GM12892 (cell line): ENCODE measurements at regions not wholly inside any gene's neighbourhood (a gene's known extent, or its start where the extent isn't known, plus 50 kb on each side); places are given as distances from the start of the nearest gene placed in this dataset.

ENCODE experiments used
- DNase-seq: peaks from one replicate; pipeline ENCODE4 v3.0.0; 2011; ENCODE audit not compliant: insufficient read length
- FAIRE-seq: peaks from 2 replicates; lab custom pipeline; 2011; peaks lifted over from hg19 to GRCh38; lab: Jason Lieb, UNC
- POLR2A ChIP-seq: IDR thresholded peaks from 2 replicates; pipeline ENCODE4 v1.6.1; 2011; ENCODE audit warnings: low read depth, low read length, control low read depth
- POLR2AphosphoS5 ChIP-seq: IDR thresholded peaks from 2 replicates; pipeline ENCODE4 v1.6.1; 2011; ENCODE audit warnings: low read depth, low read length, control low read depth
- TAF1 ChIP-seq: IDR thresholded peaks from 2 replicates; pipeline ENCODE4 v1.6.1; 2011; ENCODE audit warnings: low read depth, mild to moderate bottlenecking, control low read depth, low read length, borderline replicate concordance

DNA sequence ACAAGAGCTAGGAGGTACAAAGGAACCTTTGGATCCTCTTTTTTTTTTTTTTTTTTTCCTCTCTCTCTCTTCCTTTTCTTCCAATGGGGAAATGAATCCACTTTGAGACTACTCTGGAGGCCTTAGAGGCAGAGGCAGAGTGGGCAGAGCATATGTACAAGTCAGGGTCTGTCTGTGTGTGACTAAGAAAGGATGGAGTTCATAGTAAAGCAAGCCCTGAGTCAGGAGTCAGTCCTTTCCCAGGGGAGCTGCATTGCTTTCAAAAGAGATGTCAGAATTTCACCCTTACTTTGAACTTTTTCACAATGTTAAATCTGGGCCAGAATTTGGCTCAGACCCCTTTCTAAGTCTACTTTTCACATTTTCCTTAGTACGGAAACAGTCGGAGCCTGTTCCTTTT lies 792.4 kb upstream of the C9orf72 start:
- DNase-seq (no peak), FAIRE-seq (no peak)
- no peak for TF ChIP-seq POLR2A
- no peak for TF ChIP-seq POLR2AphosphoS5
- TF ChIP-seq TAF1 = no peak

DNA sequence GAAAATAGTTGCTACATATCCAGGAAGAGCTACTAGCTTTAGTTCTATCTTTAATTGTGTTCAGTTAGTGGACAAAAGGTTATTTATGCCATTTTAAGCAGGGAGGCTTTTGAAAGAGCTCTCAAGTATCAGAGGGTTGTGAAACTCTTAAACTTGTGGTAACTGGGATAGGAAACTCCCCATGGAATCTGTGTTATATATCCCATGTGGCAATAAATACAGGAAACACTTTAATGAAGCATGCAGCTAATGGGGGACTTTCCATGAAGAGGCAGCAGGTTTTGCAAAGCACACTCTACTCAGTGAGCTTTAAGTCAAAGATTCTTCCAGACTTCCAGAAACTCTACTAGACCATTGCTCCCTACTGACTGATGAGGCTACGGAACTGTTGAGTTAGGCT lies 805.0 kb upstream of the C9orf72 start:
- DNase-seq (no peak), FAIRE-seq (no peak)
- TF ChIP-seq POLR2AphosphoS5 (no peak), POLR2A (no peak), TAF1 (no peak)

DNA sequence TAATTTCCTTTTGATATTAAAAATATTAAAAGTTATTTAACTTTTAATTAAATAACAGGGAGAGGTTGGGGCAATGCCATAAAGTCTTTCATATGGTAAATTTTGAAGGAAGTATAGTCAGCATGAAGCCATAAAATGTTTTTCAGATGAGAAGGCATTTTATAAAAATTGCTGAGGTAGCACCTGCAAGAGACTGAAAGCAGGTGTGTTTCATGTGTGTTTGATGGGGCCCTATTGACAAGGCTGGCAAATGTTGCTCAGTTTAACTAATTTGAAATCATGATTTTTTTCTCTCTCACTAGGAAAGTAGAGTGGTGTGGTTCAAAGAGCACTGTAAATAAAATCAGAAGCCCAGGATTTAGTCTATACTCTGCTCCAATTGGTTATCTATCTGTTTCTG lies 805.8 kb upstream of the C9orf72 start:
- DNase-seq (no peak), FAIRE-seq (no peak)
- no peak for TF ChIP-seq POLR2AphosphoS5
- no peak for TF ChIP-seq TAF1
- TF ChIP-seq POLR2A = no peak

DNA sequence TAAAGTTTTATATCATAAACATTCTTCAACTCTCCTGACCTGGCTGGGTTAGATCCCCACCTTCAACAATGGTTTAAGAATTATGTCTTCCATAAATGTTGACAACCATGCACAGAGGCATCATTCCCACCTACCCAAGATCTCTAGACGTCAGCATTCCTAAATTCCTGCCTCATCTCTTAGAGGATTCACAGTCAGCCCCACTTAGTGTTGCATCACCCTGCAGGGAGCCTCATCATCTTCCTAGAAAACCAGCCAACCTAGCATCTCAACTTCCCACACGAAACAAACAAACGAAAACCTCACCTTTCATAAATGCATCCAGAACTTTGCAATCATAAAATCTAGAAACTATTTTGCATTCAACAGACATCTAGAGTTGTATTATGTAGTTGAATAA lies 816.1 kb upstream of the C9orf72 start:
- FAIRE-seq = no peak
- TF ChIP-seq POLR2AphosphoS5 (no peak), POLR2A (no peak), TAF1 (no peak)
- DNase-seq = no peak

DNA sequence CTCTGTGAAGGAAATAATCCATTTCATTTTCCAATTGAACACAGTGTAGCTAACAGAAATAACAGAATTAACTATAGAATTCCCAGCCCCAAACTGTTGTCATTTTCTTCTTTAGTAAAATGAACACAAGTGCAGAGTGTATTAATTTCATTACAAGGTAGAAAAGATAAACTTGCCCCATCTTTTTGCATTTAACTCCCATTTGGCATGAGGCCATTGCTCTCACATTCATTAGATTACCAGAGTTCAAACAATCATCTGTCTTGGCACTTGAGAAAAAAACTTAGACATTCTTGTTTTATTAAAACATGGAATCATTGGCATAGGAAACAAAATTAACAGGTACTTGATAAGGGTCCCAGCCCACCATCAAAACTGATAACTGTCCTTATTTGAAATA lies 821.5 kb upstream of the C9orf72 start:
- DNase-seq = no peak
- FAIRE-seq = no peak
- TF ChIP-seq TAF1 = no peak
- TF ChIP-seq POLR2A = no peak
- no peak for TF ChIP-seq POLR2AphosphoS5

DNA sequence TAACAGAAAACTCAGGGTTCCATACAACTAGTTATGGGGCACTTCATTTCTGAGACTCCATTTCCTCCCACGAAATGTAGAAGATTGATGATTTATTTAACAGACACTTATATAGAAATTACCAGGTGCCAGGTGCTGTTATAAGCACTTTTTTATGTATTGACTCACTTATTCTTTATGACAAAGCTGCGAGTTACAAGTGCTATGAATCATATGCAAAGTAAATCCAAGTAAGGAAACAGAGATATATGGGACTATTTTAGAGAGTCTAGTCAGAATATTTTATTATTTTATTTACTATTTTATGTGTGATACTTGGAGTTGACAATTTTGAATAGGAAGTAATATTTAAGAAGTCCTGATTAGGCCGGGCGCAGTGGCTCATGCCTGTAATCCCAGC lies 822.8 kb upstream of the C9orf72 start:
- DNase-seq (no peak), FAIRE-seq (no peak)
- TF ChIP-seq TAF1 (no peak), POLR2A (no peak), POLR2AphosphoS5 (no peak)

DNA sequence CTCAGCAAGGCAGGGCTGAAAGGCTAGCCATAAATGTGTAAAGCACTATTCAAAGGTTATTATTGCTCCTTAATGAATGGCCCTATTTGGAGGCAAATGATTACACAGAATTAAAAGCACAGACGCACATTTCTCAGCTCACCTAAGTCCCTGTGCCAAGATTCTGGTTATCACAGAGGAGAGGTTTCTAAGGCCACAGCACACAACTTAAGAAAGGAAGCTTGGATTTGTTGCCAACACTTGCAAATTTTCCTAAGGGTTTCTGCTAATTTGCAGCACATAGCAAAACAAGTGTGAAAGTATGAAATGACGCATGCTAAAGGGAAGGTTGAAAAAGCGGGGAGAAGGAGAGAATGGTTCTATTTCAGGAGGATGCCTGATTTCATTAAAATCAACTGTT lies 834.1 kb upstream of the C9orf72 start:
- TF ChIP-seq TAF1 = no peak
- no peak for TF ChIP-seq POLR2AphosphoS5
- TF ChIP-seq POLR2A = no peak
- DNase-seq (no peak), FAIRE-seq (no peak)

DNA sequence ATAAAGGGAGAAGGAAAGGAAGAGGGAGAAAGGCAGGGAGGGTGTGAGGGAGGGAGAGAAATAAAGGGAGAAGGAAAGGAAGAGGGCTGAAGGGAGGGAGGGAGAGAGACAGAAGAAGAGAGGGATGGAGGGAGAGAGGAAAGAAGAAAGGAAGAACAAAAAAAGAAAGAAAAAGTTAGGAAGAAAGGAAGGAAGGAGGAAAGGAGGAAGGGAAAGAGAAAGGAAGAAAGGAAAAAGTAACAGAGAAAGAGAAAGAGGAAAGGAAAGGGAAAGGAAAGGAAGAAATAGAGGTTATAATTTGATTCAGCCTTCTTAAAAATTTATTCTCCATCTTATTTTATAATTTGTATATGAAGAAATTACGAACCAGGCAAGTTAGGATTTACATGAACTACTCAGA lies 836.6 kb upstream of the C9orf72 start:
- TF ChIP-seq TAF1 = no peak
- no peak for TF ChIP-seq POLR2A
- TF ChIP-seq POLR2AphosphoS5 = no peak
- DNase-seq = no peak
- no peak for FAIRE-seq

DNA sequence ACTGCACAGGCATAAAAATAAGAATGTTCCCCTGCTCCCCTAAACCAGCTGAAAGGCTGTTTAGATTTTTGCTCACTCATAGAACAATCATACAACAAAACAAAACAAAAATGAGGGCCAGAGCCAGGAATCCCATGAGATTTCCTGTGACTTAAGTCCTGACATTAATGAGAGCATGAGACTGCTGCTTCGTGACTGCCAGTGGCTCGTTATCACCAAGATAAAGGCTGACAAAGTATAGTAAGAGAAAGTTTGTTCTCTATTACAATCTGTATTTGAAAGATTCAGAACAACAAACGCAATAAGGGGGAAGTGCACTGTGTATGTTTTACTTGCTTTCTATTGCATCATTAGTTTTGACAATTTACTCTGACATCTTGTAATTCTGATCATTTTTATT lies 837.1 kb upstream of the C9orf72 start:
- FAIRE-seq (no peak), DNase-seq (no peak)
- TF ChIP-seq TAF1 (no peak), POLR2A (no peak), POLR2AphosphoS5 (no peak)

DNA sequence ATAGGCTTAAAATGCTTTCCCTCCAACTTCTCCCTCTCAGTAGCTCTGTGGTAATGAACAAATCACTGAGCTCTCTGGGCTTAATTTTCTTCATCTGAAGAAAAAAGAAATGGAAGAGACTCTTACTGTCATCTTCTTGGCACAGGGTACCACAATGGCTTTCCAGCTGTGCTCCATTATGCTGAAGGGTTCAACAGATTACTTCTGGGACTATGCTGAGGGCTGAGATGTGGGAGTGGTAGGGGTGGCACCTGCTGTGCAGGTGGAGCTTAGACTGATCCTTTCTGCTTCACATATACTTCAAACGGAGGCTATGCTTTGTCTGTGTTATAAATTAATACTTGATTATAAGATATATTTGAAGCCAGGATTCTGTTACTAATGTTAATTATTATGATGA lies 840.2 kb upstream of the C9orf72 start:
- DNase-seq = no peak
- TF ChIP-seq POLR2AphosphoS5 (no peak), POLR2A (no peak), TAF1 (no peak)
- FAIRE-seq = no peak

DNA sequence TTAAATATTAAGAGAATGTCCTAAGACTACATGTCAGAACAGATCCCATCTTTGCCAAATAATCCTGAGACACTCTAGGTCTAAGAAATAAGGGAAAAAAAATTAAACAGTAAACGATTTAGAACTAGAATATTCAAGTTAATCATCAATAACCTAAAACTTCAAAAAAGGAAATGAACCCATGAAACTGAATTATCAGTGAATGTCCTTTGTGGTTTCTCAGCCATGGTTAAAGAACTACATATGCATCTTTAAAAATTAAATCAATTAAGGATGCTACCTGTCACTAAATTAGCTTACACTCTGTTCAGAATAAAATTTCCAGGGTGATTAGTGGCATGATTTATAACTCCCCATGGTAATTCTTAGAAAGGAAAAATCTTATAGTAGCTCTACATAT lies 850.0 kb upstream of the C9orf72 start:
- DNase-seq (no peak), FAIRE-seq (no peak)
- TF ChIP-seq TAF1 (no peak), POLR2A (no peak), POLR2AphosphoS5 (no peak)

DNA sequence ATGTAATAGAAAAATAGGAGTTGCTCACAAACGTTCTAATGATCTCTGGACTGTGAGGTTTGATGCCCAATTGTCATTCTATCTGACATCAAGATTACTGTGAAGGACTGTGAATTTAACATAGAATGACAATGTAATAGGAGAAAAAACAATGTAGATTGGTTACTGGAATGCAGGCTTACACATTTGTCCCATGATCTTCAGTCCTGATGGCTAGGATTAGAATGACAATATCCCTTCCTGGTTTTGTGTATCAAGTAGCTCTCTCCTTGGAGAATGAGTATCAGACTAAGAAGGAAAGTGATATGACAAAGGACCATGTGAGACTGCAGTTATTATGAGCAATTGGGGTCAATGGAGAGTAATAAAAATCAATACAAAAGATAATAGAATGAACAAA lies 862.2 kb upstream of the C9orf72 start:
- FAIRE-seq = no peak

DNA sequence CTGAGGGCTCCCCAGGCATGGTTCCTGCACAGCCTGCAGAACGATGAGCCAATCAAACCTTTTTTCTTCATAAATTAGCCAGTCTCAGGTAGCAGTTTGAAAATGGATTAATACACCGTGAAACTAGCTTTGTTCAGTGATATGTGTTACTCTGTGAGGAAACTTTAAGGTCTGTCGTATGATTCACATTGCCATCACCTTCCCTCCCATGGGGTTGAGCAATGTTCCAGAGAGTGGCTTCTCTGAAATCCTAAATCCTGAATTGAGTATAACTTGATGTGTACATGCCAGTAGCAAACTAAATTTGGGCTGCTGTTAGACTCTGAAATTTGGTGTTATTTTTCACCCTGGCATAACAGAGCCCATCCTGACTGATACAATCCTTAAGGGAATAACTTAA lies 866.4 kb upstream of the C9orf72 start:
- TF ChIP-seq TAF1 = no peak
- no peak for TF ChIP-seq POLR2A
- no peak for TF ChIP-seq POLR2AphosphoS5
- DNase-seq (no peak), FAIRE-seq (no peak)

More for the DNA sequence above, 862.2 kb upstream of the C9orf72 start:
- TF ChIP-seq TAF1 (no peak), POLR2AphosphoS5 (no peak), POLR2A (no peak)
- no peak for DNase-seq
